ENCODE measurements at regions not wholly inside any gene's neighbourhood (a gene's known extent, or its start where the extent isn't known, plus 50 kb on each side); places are given as distances from the start of the nearest gene placed in this dataset.
"Not testable (repeated sequence)": the region's sequence is repeated elsewhere in the genome, so short reads cannot be mapped to it uniquely, and the experiment has no call there.

DNA sequence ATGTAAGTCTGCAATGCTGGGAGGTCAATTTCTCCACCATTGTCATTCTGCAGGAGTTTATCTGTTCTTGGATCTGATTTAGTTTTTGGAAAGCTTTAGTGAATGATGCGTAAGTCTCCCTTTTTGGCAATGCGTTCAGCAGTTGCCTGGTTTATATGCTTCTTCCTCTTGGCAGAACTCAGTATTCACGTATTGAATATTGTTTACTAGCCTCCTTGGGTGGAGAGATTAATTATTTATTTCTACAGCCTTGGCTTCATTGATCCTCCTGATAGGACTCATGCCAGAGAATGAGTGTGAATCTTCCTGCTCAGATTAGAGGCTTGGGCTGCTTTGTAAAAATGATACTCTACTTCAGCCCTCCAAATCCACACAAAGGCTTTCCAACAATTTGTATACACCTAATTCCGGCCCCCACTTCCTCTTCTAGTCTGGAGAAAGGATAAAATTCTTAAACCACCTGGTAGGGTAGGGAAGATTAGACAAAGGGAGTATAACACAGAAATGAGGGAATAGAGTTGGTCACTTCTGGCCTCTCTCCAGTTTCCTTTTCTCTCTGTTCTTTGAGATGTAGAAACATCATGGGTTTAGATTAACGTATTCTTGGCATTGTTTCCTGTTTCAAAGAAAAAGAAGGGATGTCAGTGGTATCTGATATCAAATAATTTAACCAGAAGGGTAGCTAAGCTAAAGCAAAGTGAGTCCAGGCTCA is 929.8 kb downstream of the KCNJ2 start:
- no peak for DNase-seq
- in situ Hi-C loops (cut with MboI; ENCODE audit: low pct_unique_long_range_greater_than_20kb, low sequenced_read_pairs) = no loop called here

DNA sequence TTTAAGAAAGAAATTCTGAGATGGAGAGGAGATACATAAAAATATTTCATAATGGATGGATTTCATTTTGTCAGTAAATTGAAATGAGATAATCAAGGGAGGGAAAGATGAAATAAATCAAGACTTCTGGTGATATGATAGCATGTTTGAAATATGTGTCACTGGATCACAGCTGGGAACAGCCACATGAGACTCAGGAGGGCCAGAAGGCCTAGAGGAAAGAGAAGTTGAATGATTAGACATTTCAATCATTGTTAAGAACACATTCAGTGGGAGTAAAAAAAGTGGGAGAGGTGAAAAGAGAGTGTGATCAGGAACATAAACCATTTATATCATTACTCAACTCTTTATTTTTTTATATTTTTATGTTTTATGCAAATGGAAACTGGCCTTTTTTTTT is 933.4 kb downstream of the KCNJ2 start:
- in situ Hi-C loops (cut with MboI; ENCODE audit: low pct_unique_long_range_greater_than_20kb, low sequenced_read_pairs) = no loop called here

GRCh38 chr17:71104225-71104624 is 934.9 kb downstream of the KCNJ2 start:
- in situ Hi-C loops (cut with MboI; ENCODE audit: low pct_unique_long_range_greater_than_20kb, low sequenced_read_pairs) = no loop called here
- no peak for DNase-seq

More for the DNA sequence above, 933.4 kb downstream of the KCNJ2 start:
- no peak for DNase-seq

GRCh38 chr17:71106056-71106455 is 936.7 kb downstream of the KCNJ2 start:
- DNase-seq; in situ Hi-C loops (cut with MboI; ENCODE audit: low pct_unique_long_range_greater_than_20kb, low sequenced_read_pairs): not testable (repeated sequence)

GRCh38 chr17:71107136-71107535 is 937.8 kb downstream of the KCNJ2 start:
- in situ Hi-C loops (cut with MboI; ENCODE audit: low pct_unique_long_range_greater_than_20kb, low sequenced_read_pairs) = no loop called here
- no peak for DNase-seq

DNA sequence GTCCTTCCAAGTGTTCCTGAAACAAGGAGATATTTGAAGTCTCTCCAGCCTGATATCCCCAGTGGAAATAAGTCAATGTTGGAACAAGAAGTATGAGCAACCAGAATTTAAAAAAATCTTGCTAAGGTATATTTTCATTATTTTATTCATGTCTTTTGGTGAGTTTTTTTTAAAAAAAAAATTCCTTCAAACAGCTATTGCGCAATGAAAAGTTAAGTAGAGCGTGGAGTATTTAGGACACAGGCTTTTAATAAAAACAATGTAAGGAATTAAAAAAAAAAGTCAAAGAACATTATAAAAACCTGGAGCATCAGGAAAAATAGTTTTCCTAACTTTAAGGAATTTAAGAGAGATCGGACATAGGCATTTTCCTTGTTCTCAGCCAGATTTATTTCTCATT is 940.4 kb downstream of the KCNJ2 start:
- in situ Hi-C loops (cut with MboI; ENCODE audit: low pct_unique_long_range_greater_than_20kb, low sequenced_read_pairs) = no loop called here
- no peak for DNase-seq

DNA sequence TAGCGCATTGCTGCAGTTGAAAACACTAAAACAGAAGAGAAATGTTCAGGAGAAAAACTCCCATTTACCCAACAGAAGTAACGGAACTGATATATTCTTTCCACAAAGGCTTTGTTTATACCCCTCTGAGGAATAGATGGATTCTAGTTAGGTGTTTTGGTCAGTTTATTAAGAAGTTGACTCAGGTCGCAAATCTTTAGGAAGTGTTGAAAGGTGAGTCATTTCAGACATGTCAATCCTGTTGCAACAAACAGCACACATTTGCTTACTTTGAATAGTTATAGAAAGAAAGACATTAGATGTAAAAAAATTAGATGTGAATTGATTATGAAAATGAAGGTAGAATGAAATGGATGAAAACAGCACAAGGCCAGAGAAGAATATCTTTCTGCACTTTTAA is 941.0 kb downstream of the KCNJ2 start:
- in situ Hi-C loops (cut with MboI; ENCODE audit: low pct_unique_long_range_greater_than_20kb, low sequenced_read_pairs) = no loop called here
- no peak for DNase-seq

- in situ Hi-C loops (cut with MboI; ENCODE audit: low pct_unique_long_range_greater_than_20kb, low sequenced_read_pairs) = no loop called here
Observed at GRCh38 chr17:71111460-71111859, 942.1 kb downstream of the KCNJ2 start.

DNA sequence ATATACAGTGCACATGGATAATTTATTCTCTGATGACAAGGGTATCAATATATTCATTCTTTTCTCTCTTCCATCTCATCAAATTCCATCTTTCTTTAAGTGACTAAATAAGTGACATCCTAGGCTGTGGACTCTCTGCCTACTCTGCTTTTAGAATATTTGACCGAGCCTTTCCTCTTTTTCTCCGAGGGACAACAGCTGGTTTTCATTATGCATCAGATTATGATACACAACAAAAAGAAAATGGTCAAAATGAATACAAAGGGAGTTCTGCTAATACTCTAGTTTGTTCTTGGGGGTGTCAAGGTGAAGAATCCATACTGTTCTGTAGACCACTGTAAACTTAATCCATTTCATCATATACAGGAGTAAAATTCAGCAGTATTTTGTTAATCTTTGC is 942.6 kb downstream of the KCNJ2 start:
- DNase-seq = no peak
- in situ Hi-C loops (cut with MboI; ENCODE audit: low pct_unique_long_range_greater_than_20kb, low sequenced_read_pairs) = no loop called here

More at GRCh38 chr17:71111460-71111859, 942.1 kb downstream of the KCNJ2 start:
- no peak for DNase-seq

DNA sequence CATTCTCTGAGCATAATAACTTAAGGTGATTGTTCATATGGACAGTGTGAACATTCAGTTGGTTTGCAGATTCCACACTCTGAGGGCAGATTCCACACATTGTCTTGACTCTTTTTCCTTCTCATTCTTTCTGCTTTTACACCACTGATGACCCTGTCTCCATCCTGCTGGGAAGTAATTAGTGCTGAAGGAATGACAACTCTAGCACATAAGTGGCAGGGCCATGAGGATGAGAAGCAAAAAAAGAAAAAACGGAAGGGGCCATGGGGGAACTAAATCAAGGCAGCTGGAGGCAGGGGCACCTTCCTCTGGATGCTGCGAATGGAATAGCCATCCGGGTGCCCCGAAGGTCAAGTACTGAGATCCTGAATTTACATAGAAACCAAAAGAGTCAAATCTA is 944.0 kb downstream of the KCNJ2 start:
- in situ Hi-C loops (cut with MboI; ENCODE audit: low pct_unique_long_range_greater_than_20kb, low sequenced_read_pairs) = no loop called here
- no peak for DNase-seq

DNA sequence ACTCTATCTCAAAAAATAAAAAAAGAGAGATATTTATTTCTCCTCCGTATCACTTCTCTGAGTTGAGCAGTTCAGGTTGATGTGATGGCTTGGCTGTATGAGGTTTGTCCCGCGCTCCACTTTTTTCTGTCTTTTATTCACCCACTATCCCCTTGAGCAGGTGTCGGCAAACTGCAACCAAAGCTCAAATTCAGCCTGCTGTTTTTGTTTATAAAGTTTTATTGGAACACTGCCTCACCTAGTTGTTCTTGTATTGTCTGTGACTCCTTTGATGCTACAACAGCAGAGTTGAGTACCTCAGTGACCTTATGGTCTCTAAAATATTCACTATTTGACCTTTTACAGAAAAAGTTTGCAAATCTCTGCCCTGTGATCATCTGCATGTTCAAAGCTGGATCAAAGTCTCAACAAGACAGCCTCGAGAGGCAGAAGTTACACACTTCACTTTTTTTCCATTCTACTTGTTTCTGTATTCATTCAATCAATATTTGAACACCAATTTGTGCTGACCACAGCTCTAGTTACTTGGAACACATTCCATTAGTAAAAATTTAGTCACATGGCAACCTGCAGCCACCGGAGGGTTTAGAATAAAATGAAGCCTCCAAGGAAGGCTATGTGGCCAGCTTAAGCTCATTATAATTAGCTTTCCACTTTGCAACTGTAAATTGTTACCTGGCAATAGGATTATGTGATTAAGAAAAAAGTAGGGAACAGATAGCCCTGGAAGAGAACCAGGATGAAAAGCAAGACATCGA is 945.8 kb downstream of the KCNJ2 start:
- in situ Hi-C loops (cut with MboI; ENCODE audit: low pct_unique_long_range_greater_than_20kb, low sequenced_read_pairs) = no loop called here

GRCh38 chr17:71115669-71115972 is 946.3 kb downstream of the KCNJ2 start:
- no peak for DNase-seq
- in situ Hi-C loops (cut with MboI; ENCODE audit: low pct_unique_long_range_greater_than_20kb, low sequenced_read_pairs) = no loop called here

More for the DNA sequence above, 945.8 kb downstream of the KCNJ2 start:
- DNase-seq = no peak

- DNase-seq = no peak
- in situ Hi-C loops (cut with MboI; ENCODE audit: low pct_unique_long_range_greater_than_20kb, low sequenced_read_pairs) = no loop called here
Observed at GRCh38 chr17:71117466-71117865, 948.1 kb downstream of the KCNJ2 start.

DNA sequence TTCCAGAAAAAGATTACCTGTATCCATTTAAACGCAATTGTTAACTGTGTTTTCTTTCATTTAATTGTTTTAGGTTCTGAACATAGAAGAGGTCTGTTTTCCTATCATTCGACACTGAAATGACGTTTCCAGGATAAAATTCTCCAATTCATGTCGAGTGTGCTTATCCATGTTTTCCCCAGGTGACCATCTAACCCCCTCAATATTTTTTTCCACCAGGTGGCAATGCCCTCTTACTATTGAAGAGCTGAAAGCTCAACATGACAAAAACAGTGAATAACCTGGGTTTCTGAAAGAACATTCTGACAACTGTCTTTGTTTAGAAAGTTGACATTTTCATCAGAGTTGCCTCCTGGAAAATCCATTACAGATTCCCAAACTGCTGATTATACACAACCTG is 948.7 kb downstream of the KCNJ2 start:
- no peak for DNase-seq
- in situ Hi-C loops (cut with MboI; ENCODE audit: low pct_unique_long_range_greater_than_20kb, low sequenced_read_pairs) = no loop called here

GRCh38 chr17:71127416-71127815 is 958.1 kb downstream of the KCNJ2 start:
- no peak for DNase-seq
- in situ Hi-C loops (cut with MboI; ENCODE audit: low pct_unique_long_range_greater_than_20kb, low sequenced_read_pairs) = no loop called here

DNA sequence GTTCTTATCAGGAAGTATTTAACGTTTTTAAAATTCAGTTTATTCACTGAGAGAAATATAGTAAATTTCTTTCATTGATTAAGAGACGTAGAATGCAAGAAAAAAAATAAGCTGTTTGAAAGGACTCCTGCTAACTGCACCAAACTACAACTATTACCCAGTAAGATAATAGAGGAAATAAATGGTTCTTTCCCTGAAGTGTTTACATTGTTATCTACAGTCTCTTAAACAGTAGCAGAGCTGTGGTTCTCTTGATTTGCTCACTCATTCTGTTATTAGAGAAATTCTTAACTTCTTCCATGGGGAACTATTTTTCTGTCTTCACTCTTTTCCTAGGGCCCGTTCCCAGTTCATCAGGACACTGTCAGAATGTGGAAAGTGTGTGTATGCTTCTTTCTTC is 973.0 kb downstream of the KCNJ2 start:
- DNase-seq = no peak
- in situ Hi-C loops (cut with MboI; ENCODE audit: low pct_unique_long_range_greater_than_20kb, low sequenced_read_pairs) = no loop called here

DNA sequence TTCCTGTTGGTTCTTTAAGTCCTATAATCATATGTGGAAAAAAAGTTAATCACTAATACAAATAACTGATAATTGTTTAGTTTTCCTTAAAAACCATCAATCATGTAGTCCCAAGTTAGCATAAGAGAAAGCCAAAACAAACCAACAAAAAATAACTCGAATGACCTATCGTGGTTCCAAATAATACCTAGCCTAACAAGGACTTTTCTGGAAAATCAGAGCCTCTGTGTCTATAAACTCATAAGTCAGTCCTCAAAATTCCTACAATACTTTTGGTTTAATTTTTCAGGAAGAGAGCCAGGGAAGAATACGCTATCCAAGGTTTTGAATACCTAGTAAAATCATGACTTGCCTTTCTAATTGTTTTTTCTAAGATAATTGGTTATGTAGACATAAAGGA is 975.3 kb upstream of the SOX9 start:
- in situ Hi-C loops (cut with MboI; ENCODE audit: low pct_unique_long_range_greater_than_20kb, low sequenced_read_pairs) = no loop called here
- no peak for DNase-seq

DNA sequence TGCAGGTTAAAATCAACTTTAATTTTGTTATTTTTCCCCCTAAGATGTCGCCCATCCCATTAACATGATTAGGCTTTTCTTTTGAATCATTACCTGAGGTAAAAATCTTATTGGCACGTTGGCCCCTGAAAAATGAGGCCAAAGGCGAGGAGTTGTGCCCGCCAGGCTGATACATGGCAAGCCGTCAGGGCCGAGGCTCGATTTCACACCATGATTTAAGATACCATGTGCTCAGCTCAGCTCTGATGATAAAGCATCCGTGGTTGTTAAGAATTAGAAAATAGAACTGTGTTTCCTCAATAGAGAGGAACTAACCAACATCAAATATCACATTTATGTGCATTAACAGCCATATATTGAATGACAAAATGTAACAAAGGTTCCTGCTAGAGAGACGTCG is 972.9 kb upstream of the SOX9 start:
- in situ Hi-C loops (cut with MboI; ENCODE audit: low pct_unique_long_range_greater_than_20kb, low sequenced_read_pairs) = no loop called here

GRCh38 chr17:71149607-71150006 is 971.2 kb upstream of the SOX9 start:
- DNase-seq = no peak
- in situ Hi-C loops (cut with MboI; ENCODE audit: low pct_unique_long_range_greater_than_20kb, low sequenced_read_pairs) = no loop called here

More for the DNA sequence above, 972.9 kb upstream of the SOX9 start:
- no peak for DNase-seq

DNA sequence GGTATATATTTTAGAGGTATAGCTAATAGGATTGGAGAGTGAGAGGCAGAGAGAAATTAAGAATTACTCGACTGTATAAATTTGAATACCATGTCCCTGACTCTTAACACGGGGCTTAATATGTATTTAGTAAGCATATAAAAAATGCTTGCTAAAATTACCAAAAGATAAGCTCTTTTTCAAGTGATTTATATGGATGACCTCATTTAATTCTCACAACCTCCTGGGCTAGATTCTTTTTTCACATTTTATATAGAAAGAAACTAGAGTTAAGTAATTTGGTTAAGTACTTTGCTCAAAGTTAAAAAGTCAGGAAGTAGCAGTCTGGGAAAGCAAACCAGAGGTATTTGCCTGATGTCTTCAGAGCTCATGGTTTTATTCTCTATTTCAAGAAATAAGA is 963.5 kb upstream of the SOX9 start:
- DNase-seq = no peak
- in situ Hi-C loops (cut with MboI; ENCODE audit: low pct_unique_long_range_greater_than_20kb, low sequenced_read_pairs) = no loop called here

- DNase-seq = no peak
- in situ Hi-C loops (cut with MboI; ENCODE audit: low pct_unique_long_range_greater_than_20kb, low sequenced_read_pairs) = no loop called here
Observed at GRCh38 chr17:71158437-71158836, 962.4 kb upstream of the SOX9 start.
